ENCODE measurements at regions not wholly inside any gene's neighbourhood (a gene's known extent, or its start where the extent isn't known, plus 50 kb on each side); places are given as distances from the start of the nearest gene placed in this dataset.

DNA sequence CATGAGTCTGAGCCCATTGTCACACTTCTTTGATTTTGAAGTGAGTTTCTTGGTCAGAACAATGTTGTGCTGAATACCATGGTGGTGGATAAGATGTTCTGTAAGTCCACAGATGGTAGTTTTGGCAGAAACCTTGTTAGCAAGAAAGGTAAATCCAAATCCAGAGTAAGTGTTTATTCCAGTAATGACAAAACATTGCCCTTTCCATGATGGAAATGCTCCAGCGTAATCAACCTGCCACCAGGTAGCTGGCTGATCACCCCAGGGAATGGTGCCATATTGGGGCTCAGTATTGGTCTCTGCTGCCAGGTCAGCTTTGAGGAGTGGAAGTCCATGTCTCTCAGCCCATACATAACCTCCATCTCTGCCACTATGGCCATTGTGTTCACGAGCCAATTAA lies 54.7 kb upstream of the DAPK1 start:
- TF ChIP-seq, protein P1, sequence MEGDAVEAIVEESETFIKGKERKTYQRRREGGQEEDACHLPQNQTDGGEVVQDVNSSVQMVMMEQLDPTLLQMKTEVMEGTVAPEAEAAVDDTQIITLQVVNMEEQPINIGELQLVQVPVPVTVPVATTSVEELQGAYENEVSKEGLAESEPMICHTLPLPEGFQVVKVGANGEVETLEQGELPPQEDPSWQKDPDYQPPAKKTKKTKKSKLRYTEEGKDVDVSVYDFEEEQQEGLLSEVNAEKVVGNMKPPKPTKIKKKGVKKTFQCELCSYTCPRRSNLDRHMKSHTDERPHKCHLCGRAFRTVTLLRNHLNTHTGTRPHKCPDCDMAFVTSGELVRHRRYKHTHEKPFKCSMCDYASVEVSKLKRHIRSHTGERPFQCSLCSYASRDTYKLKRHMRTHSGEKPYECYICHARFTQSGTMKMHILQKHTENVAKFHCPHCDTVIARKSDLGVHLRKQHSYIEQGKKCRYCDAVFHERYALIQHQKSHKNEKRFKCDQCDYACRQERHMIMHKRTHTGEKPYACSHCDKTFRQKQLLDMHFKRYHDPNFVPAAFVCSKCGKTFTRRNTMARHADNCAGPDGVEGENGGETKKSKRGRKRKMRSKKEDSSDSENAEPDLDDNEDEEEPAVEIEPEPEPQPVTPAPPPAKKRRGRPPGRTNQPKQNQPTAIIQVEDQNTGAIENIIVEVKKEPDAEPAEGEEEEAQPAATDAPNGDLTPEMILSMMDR (IDR thresholded peaks at IDR 0.05 in 8 of 11, conservative IDR thresholded peaks at IDR 0.05 in 3 of 11) = no peak
- no peak for TF ChIP-seq POLR2AphosphoS5 (IDR thresholded peaks at IDR 0.05)
- no peak for TF ChIP-seq POLR2A (IDR thresholded peaks at IDR 0.05)
